ENCODE measurements at regions not wholly inside any gene's neighbourhood (a gene's known extent, or its start where the extent isn't known, plus 50 kb on each side); places are given as distances from the start of the nearest gene placed in this dataset.

GRCh38 chr2:219777388-219777787 lies 150.0 kb downstream of the SLC4A3 start:
- no peak for TF ChIP-seq CTCF (IDR thresholded peaks at IDR 0.05; ENCODE audit: low read depth, low read length, poor library complexity, severe bottlenecking)
- TF ChIP-seq EZH2phosphoT487 (IDR thresholded peaks at IDR 0.05; ENCODE audit: borderline replicate concordance, low read length), result no peak
